ENCODE measurements at regions not wholly inside any gene's neighbourhood (a gene's known extent, or its start where the extent isn't known, plus 50 kb on each side); places are given as distances from the start of the nearest gene placed in this dataset.

DNA sequence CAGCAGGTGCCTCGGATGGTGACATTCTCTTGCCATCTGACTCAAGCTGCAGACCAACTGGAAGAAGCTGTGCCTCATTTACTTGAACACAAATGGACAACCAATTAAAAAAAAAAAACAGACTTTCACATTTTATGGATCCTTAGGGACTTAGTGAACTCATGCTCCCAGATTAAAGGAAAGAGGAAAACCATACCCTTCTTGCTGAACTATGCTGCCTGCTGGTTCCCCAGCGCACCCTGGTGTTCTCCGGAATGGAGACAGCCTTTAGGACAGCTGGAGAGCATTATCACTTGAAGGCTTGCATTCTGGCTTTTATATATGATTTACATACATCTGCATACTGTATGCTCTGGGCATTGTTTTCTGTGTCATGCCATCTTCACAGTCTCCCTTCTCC lies 370.7 kb downstream of the SLC4A3 start:
- DNase-seq (ENCODE audit: low read depth in 3 of 3): no peak

- no peak for DNase-seq (ENCODE audit: low read depth in 3 of 3)
Measured at GRCh38 chr2:219998714-219999227, 371.3 kb downstream of the SLC4A3 start.

DNA sequence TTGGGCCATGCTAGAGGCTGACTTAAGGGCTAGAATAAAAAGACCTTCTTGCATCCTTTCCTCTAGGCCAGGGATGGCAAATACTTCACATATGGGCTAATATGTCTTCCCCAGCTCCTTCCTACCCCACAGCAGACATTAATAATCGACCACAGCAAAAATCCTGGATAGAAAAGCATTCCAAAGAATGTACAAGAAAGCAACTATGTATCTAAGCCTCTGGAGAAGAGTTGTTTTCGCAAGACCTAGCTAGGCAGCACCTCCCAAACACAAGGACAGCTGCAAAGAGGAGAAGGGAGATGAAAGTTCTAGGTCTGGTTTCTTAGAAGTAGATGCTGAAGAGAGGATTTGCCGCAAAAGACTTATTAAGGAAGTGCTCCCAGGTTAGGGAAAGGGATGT lies 372.6 kb downstream of the SLC4A3 start:
- no peak for DNase-seq (ENCODE audit: low read depth in 3 of 3)

DNA sequence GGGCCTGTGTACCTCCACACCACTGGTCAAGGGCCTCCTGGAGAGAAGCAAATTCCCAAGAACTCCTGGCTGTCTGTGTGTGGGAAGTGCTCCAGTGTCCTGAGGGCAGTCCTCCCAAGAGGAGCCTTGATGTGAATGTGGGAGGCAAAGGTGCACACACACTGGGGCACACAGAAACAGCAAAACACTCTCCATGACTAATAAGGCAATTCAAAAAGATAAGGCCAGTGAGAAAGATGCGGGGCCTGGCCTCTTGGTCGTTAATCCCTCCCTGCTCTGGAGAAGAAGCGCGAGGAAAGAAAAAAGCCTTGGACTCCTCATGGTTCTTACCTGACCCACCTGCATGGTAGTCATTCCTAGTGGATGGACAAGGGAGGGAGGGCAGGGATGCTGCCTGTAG lies 373.2 kb downstream of the SLC4A3 start:
- no peak for DNase-seq (ENCODE audit: low read depth in 3 of 3)

DNA sequence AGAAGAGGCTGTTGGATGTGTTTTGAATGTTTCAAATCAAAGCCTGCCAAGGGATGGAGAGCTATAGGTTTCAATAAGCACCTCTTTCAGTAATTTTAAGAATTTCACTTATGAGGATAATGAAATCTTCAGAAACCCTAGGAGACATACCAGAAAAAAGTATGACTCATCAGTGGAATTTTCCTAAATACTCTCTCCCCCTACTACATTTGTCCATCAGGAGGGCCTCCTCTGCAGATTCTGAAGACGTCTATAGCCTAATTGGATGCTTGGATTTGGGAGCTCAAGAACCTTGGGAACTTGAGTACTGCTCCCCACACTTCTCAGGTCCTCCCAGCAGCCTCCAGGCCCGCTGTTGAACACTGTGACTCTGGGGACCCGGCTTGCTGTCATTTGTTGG lies 374.3 kb downstream of the SLC4A3 start:
- DNase-seq (ENCODE audit: low read depth in 3 of 3): no peak

GRCh38 chr2:220002251-220002650 lies 374.8 kb downstream of the SLC4A3 start:
- DNase-seq (ENCODE audit: low read depth in 3 of 3): no peak

DNA sequence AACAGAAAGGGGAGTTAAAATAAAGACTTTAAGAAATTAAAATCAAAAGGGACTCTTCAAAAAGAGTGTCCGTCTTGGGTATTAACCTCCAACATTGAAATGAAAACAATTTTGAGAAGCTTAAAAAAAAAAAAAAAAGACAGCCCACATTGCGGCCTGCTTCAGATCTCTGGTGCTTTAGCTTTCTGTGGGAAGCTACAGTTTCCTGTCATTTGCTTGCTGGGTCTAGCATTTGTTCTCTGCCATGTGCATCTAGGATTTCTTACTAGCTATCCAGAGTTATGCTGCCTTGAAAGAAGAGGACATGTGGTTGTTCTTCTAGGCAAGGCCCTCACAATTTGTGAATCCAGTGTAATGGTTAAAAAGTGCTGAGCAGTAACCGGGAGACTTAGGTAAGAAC lies 375.3 kb downstream of the SLC4A3 start:
- no peak for DNase-seq (ENCODE audit: low read depth in 3 of 3)

DNA sequence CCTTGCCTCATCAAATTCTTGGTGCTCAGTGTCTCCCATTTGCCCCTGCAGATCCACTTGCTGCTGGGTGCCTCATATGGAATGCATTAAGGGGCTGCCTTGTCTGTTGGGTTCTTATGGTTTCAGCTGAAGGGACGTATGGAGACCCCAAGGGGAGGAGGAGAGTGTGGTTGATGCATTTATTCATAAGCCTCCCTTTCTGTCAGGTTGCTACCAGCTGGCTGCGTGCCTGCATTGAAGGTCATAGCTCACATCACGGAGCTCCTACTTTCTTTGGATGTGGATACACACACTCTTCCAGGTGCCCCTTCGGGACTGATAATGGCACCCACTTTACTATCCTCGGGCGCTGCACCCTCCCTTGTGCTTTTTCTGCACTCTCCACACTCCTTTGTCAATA lies 377.9 kb downstream of the SLC4A3 start:
- no peak for DNase-seq (ENCODE audit: low read depth in 3 of 3)

GRCh38 chr2:220006152-220006621 lies 378.8 kb downstream of the SLC4A3 start:
- DNase-seq (ENCODE audit: low read depth in 3 of 3): no peak

GRCh38 chr2:220011859-220012258 lies 384.4 kb downstream of the SLC4A3 start:
- no peak for DNase-seq (ENCODE audit: low read depth in 3 of 3)

DNA sequence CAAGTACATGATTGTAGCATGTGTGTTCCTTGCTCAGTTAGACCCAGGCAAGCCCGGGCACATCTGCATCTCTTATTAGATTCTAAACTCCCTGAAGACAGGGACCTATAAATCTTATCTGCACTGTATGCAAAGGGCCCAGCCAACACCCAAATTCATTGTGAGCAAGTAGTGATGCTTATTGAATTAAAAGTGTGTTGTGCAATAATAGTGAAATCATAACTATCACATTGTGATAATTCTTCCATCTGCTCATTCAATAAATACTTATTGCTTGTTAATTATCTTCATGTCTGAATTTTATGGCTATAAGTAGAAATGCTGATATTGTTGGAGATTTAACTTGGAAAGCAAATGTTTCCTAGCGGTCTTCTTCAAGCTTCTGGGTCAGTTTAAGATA lies 387.5 kb downstream of the SLC4A3 start:
- no peak for DNase-seq (ENCODE audit: low read depth in 3 of 3)

- DNase-seq (ENCODE audit: low read depth in 3 of 3): no peak
Measured at GRCh38 chr2:220015576-220015975, 388.1 kb downstream of the SLC4A3 start.

- DNase-seq (ENCODE audit: low read depth in 3 of 3): no peak
Measured at GRCh38 chr2:220025207-220025606, 397.8 kb downstream of the SLC4A3 start.

DNA sequence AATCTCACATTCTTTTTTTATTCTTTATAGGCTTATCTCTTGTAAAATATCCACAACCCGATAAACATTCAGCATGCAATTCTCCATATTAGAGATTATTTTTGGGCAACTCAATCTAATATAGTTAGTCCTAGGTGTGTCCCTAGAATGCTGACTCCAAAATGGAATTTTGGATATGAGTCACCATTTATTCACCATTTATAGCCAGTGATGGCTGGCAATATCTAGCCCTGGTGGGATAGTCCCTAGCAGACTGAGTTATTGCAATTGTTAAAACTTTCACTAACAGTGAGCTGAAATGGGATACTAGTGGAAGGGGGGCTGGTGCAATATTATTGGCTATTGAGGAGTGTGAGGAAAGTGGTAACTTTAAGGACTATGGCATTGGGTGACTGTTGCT lies 401.6 kb downstream of the SLC4A3 start:
- DNase-seq (ENCODE audit: low read depth in 3 of 3): no peak

GRCh38 chr2:220033546-220033945 lies 406.1 kb downstream of the SLC4A3 start:
- DNase-seq (ENCODE audit: low read depth in 3 of 3): no peak

GRCh38 chr2:220034426-220035130 lies 407.1 kb downstream of the SLC4A3 start:
- no peak for DNase-seq (ENCODE audit: low read depth in 3 of 3)

- no peak for DNase-seq (ENCODE audit: low read depth in 3 of 3)
Measured at GRCh38 chr2:220036431-220036830, 409.0 kb downstream of the SLC4A3 start.

DNA sequence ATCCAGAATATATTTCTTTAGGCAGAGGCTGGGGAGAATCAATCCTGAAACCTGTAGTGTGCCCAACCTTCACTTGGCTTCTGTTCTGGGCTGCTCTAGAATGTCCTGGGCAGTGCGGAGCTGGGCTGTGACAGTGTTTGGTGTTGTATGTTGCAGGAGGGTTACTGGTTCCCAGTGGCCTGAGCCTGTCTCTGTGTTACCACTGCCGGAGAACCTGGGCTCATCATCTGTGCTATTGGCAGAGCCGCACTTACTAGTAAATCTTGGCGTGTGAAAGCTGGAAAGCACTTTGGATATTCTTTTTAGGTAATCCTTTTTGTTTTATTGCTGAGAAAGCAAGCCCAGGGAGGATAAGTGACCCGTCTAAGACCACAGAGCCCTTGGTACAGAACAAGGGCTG lies 412.9 kb downstream of the SLC4A3 start:
- no peak for DNase-seq (ENCODE audit: low read depth in 3 of 3)

GRCh38 chr2:220041447-220041846 lies 414.0 kb downstream of the SLC4A3 start:
- no peak for DNase-seq (ENCODE audit: low read depth in 3 of 3)

DNA sequence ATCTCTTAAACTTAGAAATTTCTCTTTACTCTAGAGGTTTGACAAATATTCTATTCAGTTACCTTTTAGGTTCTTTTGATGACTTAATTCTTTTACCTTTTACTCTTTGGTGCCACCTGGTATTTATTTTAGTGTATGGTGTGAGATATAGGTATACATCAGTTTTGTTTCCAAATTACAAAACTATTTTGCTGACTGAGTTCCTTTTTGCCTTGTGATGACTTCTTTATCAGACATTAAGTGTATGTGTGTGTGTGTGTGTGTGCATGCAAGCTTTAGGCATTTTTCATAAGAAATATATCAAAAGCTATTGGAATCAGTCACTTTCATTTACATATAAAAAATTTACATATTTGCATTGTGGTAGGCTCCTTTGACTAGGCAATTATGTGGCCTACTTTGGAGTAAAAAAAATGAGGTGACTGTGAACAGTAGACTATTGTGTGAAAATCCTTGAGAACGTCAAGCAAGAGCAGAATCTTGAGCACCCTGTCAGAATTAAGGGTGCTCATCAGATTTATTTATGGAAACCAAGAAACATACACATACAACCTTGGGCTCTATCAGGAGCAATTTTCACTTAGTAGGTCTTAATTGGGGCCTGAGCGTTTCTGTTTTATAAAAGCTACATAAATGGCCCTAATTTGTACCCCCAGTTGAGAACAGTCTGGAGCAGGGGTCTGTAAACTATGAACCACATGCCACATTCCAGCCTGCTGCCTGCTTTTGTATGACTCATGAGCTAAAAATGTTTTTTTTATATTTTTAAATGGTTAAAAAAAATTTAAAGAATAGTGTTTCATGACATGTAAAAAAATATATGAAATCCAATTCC lies 415.9 kb downstream of the SLC4A3 start:
- no peak for DNase-seq (ENCODE audit: low read depth in 3 of 3)

GRCh38 chr2:220043990-220044335 lies 416.5 kb downstream of the SLC4A3 start:
- DNase-seq (ENCODE audit: low read depth in 3 of 3): no peak

GRCh38 chr2:220044383-220044782 lies 417.0 kb downstream of the SLC4A3 start:
- DNase-seq (ENCODE audit: low read depth in 3 of 3): no peak

DNA sequence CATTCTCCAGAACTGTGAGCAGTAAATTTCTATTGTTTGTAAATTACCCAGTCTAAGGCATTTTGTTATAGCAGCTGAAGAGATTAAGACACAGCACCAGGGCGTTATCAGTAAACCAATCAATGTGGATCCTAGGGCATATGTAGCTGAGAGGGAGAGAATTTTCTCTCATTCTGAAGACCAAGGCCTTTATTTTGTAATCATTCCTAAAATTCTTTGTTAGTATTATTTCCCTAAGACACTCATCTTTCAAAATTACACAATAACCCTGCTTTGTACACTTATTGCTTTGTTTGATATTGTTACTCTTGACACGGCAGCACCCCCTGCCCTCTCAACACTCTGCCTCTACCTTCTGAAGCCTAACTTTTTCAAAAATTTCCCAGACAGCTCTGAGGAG lies 419.1 kb downstream of the SLC4A3 start:
- DNase-seq (ENCODE audit: low read depth in 3 of 3): no peak
